ENCODE measurements at regions not wholly inside any gene's neighbourhood (a gene's known extent, or its start where the extent isn't known, plus 50 kb on each side); places are given as distances from the start of the nearest gene placed in this dataset.

DNA sequence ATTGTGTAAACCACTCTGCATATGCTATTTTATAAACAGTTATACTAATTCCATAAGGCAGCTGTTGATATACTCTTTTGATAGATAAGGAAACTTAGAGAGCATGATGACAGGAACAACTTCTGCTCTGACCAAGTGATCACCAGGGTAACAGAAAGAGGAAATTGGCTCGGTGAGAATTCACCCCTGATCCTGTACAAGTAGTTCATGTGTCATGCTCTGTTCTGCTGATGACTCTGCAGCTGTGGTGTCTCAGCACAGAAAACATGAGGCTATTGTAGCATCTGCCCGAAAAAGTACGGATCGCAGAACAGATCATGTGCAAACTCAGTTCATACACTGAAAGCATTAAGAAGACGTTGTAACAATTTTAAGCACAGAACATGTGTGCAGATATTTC lies 345.0 kb downstream of the LRIG3 start:
- no peaks in the 10 kb centered on the region for H3K36me3 ChIP-seq
- H3K4me1 ChIP-seq, result no peaks in the 10 kb centered on the region
- intact Hi-C loops (cut with DNase I), result no loop called here
- no peaks in the 10 kb centered on the region for H3K9me3 ChIP-seq
- H3K4me3 ChIP-seq, result no peak overlapping the region
- ATAC-seq (peak in 4 of 8 donors; percentile 22 to 58 (median 39)), DNase-seq (no peak)
- TF ChIP-seq, protein P1, sequence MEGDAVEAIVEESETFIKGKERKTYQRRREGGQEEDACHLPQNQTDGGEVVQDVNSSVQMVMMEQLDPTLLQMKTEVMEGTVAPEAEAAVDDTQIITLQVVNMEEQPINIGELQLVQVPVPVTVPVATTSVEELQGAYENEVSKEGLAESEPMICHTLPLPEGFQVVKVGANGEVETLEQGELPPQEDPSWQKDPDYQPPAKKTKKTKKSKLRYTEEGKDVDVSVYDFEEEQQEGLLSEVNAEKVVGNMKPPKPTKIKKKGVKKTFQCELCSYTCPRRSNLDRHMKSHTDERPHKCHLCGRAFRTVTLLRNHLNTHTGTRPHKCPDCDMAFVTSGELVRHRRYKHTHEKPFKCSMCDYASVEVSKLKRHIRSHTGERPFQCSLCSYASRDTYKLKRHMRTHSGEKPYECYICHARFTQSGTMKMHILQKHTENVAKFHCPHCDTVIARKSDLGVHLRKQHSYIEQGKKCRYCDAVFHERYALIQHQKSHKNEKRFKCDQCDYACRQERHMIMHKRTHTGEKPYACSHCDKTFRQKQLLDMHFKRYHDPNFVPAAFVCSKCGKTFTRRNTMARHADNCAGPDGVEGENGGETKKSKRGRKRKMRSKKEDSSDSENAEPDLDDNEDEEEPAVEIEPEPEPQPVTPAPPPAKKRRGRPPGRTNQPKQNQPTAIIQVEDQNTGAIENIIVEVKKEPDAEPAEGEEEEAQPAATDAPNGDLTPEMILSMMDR (IDR thresholded peaks at IDR 0.05), result no peak
- H3K27me3 ChIP-seq, result no peaks in the 10 kb centered on the region
- 54 to 64% methylated on average over 5 of the region's 5 CpGs for WGBS, 2 donors
- no peak overlapping the region for H3K27ac ChIP-seq

DNA sequence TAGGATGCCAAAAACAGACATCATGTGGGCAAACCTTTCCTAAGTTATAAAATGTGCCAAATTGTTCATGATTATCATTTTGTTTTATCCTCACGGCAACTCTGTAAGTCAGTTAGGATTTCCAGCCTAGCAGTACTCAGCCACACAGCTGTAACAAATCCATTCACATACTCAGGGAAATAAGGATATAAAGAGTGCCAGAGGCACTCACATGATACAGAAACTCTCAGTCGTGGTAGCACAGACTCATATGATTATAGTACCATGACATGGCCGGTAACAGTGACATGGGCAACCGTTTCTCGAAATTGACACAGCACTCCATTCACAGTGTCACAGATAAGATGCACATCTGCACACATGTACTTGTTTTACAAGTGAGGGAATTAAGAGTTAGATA lies 344.2 kb downstream of the LRIG3 start:
- DNase-seq (no peak), ATAC-seq (no peak)
- Histone ChIP-seq H3K27ac (no peak overlapping the region), H3K36me3 (no peaks in the 10 kb centered on the region), H3K9me3 (no peaks in the 10 kb centered on the region), H3K27me3 (no peaks in the 10 kb centered on the region), H3K4me3 (no peak overlapping the region), H3K4me1 (no peaks in the 10 kb centered on the region)
- TF ChIP-seq, protein P1 (IDR thresholded peaks at IDR 0.05), result no peak
- intact Hi-C loops (cut with DNase I), result no loop called here
- WGBS, 2 donors, result 72 to 76% methylated on average over 5 of the region's 5 CpGs

DNA sequence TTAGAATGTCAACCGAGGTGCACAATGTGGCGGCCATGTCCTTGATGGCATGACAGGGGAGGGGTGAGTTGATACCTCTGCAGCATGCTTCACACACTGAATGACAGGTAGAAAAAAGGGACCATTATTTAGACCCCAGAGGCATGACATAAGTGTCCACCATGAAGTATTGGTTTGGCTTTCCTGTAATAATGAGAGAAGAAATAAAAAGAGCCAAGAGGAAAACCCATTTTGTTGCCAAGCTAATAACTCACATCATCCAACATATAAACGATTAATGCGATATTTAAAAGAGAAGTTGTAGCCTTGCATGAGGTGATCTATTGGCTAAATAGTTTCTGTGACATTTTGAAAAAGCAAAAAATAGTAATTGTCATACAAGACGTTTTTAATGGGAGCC lies 343.4 kb downstream of the LRIG3 start:
- 69 to 76% methylated on average over 5 of the region's 5 CpGs for WGBS, 2 donors
- DNase-seq (no peak), ATAC-seq (no peak)
- Histone ChIP-seq H3K4me1 (no peaks in the 10 kb centered on the region), H3K27me3 (no peaks in the 10 kb centered on the region), H3K9me3 (no peaks in the 10 kb centered on the region), H3K27ac (no peak overlapping the region), H3K36me3 (no peaks in the 10 kb centered on the region), H3K4me3 (no peak overlapping the region)
- intact Hi-C loops (cut with DNase I), result no loop called here
- TF ChIP-seq, protein P1 (IDR thresholded peaks at IDR 0.05), result no peak

DNA sequence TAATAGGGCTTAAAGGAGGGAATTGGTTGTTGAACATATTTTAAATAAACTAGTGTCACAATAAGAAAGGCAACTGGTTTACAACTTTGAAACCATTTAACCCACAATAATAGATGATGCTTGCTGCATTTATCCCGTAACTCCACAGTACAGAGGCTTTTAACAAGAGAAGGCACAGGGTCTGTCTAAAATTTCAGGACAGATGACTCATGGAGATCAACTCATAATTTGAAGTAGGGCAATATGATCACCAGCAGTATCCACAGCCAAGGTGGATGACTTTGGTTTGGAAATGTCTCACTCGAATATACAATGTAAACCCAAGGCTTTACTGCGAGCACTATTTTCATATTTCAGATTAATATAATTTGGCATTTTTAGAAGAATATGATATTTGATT lies 340.2 kb downstream of the LRIG3 start:
- H3K4me1 ChIP-seq, result peaks cover 0 to 15% (median 0%) of the 10 kb centered on the region in 9 donors
- DNase-seq (no peak), ATAC-seq (no peak)
- intact Hi-C loops (cut with DNase I), result no loop called here
- H3K36me3 ChIP-seq, result no peaks in the 10 kb centered on the region
- H3K4me3 ChIP-seq, result no peak overlapping the region
- TF ChIP-seq, protein P1 (IDR thresholded peaks at IDR 0.05), result no peak
- H3K27ac ChIP-seq, result no peak overlapping the region
- H3K27me3 ChIP-seq, result no peaks in the 10 kb centered on the region
- no peaks in the 10 kb centered on the region for H3K9me3 ChIP-seq
- 96 to 97% methylated on average over 3 of the region's 3 CpGs for whole genome bisulfite sequencing, 2 donors

DNA sequence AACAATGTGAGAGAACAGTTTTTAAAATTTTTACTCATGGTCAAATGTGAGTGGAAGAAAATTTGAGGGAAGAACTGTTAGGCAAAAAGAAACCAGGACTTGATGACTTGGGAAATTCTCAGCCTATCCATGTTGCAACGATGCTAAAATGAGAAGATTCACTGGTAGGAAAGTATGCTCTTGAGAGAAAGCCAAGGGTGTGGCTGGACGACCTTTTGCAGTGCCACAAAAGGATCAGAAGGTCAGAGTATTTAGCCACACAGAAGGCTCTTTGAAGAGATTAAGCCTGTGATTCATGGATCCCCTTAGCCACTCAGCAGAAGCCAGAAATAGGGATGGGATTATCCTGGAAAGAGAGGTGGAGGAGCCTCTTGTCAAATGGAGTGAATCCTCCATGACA lies 336.8 kb downstream of the LRIG3 start:
- TF ChIP-seq, protein P1 (IDR thresholded peaks at IDR 0.05), result no peak
- H3K4me1 ChIP-seq, result peaks cover 0 to 18% (median 0%) of the 10 kb centered on the region in 9 donors
- 33 to 59% methylated on average over 2 of the region's 2 CpGs for WGBS, 2 donors
- H3K27me3 ChIP-seq, result no peaks in the 10 kb centered on the region
- H3K4me3 ChIP-seq, result no peak overlapping the region
- no peaks in the 10 kb centered on the region for H3K9me3 ChIP-seq
- no peak overlapping the region for H3K27ac ChIP-seq
- DNase-seq, result no peak
- peak in 1 of 8 donors; percentile 39 for ATAC-seq
- intact Hi-C loops (cut with DNase I), result no loop called here
- H3K36me3 ChIP-seq, result no peaks in the 10 kb centered on the region
